GM21367 (cell line): ENCODE measurements at regions not wholly inside any gene's neighbourhood (a gene's known extent, or its start where the extent isn't known, plus 50 kb on each side); places are given as distances from the start of the nearest gene placed in this dataset.

Experiments used
- ATAC-seq: cut with Tn5 transposase; IDR thresholded peaks from one replicate; pipeline ENCODE4 v1.9.1; 2021; ENCODE audit not compliant: unreplicated experiment

DNA sequence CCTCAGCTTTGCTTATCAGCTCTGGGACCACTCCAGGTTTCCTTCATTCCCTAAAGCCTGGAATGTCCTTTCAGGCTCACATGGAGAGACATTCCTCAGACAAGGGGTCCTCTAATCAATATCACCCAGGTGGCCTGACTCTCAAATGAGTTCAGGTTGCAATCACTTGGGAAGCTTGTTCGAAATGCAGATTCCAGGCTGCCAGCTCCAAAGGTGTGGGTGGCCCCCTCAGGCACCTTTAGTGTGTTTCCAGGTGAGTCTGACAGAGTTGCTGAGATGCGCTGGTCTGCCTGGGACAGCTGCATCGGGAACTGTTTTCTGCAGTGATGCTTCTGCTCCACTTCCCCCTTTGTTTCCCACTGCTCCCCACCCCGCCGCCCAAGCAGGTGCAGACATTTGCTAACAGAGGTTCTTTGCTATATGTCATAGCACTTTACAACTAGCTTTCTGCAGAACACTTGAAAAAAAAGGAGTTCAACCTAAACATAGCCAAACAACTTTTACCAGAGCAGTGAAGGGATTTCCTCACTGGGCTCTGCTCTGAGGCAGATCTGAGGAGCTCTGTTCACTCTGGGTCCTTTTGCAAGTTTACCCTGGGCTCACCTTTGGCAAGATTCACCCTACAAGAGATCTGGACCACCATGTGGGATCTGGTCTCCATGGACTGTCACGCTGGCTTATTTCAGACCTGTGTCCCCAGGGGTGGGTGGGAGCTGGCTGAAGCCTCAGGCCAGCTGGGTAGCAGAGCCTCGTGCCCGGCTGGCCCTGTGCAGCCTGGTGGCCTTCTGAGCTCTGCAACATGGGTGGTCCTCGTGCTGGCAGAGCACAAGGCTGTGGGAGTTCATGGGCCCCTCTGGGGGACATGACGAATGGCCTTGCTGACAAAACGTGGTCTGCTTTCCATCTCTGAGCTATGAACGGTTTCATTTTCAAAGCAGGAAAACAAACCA lies 539.6 kb downstream of the CCDC171 start:
- no peak for ATAC-seq

DNA sequence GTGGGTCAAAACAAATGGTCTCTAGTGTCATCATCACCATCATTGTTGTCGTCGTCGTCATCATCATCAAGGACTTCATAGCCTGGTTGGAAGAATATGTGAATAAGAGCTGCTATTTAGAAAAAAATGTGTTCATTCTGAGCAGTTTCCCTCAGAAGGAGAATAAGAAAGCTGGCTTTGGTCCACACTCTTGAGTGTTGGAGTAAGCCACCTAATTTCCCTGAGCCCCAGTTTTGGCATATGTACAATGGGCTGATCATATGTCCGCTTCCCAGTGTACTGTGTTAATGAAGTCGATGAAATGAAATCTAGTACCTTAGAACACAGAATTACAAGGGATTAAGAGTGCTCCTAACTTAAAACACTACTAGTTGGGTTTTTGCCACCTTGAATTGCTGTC lies 545.5 kb downstream of the CCDC171 start:
- ATAC-seq, result no peak

- ATAC-seq, result no peak
Observed at GRCh38 chr9:16099732-16100536, 547.1 kb downstream of the CCDC171 start.

- ATAC-seq, result no peak
Observed at GRCh38 chr9:16100537-16101091, 547.8 kb downstream of the CCDC171 start.

- no peak for ATAC-seq
Observed at GRCh38 chr9:16102154-16102553, 549.3 kb downstream of the CCDC171 start.

GRCh38 chr9:16103620-16104397 lies 551.0 kb downstream of the CCDC171 start:
- ATAC-seq, result no peak

- ATAC-seq, result no peak
Observed at GRCh38 chr9:16105168-16106020, 552.6 kb downstream of the CCDC171 start.

- no peak for ATAC-seq
Observed at GRCh38 chr9:16106021-16106571, 553.3 kb downstream of the CCDC171 start.

DNA sequence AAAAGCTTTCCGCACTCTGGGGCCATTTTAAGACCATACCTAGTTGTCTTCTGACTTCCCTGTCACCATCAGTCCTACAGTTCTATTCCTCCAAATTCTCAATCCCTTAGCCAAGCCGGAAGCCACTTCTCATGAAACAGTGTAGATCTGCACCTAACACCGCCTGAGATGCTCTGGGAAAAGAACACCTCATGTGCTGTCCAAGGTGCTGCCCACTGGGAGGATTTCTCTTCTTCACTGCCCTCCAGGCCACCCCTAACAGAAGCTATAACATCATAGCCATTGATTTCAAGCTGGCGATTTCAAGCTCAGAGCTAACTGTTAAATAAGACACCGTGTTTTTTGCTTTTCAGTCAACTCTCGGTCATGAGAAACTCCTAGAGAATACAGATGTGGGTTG lies 559.3 kb downstream of the CCDC171 start:
- ATAC-seq, result no peak

DNA sequence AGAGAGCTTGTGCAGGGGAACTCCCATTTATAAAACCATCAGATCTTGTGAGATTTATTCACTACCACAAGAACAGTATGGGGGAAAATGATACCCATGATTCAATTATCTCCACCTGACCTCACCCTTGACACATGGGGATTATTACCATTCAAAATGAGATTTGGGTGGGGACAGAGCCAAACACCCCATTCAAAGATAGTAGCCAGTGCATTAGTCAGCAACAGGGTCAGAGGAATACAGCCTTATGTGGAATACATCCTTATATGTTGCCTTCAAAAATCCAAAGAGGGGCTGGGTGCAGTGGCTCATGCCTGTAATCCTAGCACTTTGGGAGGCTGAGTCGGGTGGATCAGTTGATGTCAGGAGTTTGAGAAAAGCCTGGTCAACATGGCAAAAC lies 563.2 kb downstream of the CCDC171 start:
- no peak for ATAC-seq

GRCh38 chr9:16118043-16118442 lies 565.2 kb downstream of the CCDC171 start:
- ATAC-seq, result no peak

- no peak for ATAC-seq
Observed at GRCh38 chr9:16119261-16120230, 566.7 kb downstream of the CCDC171 start.

DNA sequence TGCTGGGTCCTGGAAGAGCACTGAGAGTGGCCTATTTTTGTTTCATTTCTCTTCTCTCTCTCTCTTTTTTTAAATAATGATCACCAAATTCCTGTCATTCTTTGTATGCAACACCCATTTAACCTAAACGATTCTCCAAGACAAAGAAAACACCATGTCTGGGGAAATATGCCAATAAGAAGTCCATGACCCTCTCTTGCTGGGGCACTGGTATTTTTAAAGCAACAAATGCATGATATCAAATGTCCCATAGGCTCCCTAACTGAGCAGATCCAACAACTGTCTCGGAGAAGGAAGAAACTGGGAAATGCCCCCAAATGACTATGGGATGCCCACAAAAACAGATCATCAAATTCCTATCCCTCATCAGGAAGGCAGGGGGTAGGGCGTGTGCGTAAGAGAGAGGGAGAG lies 567.4 kb downstream of the CCDC171 start:
- no peak for ATAC-seq

DNA sequence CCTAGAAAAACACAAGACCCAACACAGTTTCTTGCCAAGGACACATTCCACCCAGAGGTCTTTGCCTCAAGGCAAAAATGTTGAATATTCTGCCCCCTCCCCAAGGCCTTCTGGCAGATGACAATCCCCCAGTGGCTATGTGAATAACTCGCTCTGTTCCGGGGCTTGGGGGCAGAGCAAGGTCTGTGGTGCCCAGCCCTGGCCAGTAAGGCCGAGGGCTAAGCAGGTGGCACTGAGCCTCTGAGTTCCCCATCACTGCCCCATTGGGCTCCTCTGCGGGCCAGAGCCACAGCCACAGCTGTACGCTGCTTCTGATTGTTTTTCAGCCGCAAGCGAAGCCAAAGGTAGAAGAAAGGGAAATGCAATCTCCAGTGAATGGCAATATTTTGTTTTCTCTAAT lies 567.9 kb downstream of the CCDC171 start:
- ATAC-seq, result no peak

GRCh38 chr9:16121168-16121567 lies 568.3 kb downstream of the CCDC171 start:
- no peak for ATAC-seq

DNA sequence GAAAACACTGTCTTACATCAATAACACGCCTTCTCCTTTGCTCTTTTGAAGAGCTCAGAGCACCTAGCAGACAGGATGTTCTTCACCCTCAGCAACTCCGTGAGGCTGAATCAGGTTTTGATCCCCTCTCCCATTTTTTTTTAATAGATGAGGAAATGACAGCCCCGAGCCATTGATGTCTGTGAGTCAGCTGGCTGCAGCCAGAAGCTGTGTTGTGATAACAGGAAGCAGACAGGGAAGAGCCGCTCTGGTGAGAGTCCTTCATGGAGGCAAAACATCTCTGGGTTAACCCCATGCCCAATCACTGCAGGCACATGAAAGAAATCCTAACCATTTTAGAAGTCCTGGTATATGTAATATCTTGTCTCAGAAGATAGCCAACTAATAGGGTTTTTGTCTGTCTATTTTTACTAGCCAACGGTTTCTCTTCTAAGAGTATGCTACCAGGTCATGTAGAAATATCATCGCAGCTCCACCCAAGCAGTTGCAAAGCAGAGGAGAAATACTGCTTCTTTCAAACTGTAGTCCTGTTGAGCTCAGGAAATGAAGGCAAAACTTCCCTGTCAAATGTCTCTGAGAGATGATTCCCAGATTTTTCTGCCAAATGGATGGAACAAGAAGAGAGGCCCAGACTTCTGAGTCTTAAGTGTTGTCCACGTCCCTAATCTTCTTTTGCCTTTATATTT lies 568.9 kb downstream of the CCDC171 start:
- no peak for ATAC-seq

- ATAC-seq, result no peak
Observed at GRCh38 chr9:16125629-16126028, 572.8 kb downstream of the CCDC171 start.

DNA sequence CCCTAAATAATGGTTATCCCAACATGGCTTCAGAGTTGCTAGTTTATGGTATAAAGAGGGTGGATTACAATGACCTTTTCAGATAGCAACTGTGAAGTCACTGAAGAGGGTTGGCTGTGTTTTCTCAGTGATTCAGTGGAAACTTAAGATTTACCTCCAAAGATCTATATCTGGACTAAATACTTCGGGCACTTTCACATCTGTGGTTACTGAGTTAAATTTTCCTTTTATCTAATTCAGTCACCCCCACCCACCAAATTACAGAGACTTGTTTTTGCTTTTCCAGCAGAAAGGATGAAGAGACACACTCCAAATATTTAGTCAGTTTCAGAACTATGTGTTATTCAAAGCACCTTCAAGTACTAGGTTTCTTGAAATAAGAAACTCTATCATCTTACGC lies 573.2 kb downstream of the CCDC171 start:
- no peak for ATAC-seq
